ENCODE measurements at regions not wholly inside any gene's neighbourhood (a gene's known extent, or its start where the extent isn't known, plus 50 kb on each side); places are given as distances from the start of the nearest gene placed in this dataset.

DNA sequence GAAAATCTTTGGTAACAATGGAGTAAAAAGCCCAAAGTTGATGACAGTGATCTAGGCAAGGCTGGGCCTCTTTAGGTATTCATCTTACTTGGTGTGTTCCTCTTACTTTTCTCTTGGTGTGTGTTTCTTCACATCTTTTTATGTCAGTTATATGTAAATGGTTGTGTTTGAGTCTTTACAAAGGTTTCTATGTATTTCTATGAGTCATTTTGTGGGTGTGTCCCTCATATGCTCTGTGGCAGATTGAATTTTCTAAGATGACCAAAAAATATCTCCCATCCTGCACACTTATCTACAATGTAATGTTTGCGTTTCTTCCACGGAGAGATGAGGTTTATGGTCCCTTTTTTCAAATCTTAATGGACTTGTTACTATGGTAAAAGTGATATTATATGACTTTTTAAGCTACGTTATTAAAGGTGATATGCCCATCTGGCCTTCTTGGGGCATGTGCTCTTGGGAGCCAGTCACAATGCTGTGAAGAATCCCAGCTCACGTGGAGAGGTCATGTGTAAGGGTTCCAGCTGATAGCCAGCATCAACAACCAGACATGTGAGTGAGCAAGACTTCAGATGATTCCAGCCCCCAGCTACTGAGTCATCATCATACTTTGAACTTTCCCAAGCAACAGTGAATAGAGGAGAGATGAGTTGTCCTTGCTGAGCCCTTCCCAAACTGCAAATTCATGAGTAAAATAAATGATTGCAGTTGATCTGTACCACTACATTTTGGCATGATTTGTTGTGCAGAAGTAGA, 126.9 kb downstream of the CBLL2 start:
- Histone ChIP-seq H3K79me2 (ENCODE audit: insufficient read depth, low read length) (no peaks in the 10 kb centered on the region), H3K27me3 (ENCODE audit: control insufficient read depth in 2 of 2, insufficient read depth in 2 of 2, low read length in 2 of 2) (no peaks in the 10 kb centered on the region), H3K36me3 (replicated peaks in 1 of 2; ENCODE audit: control insufficient read depth in 1 of 2, insufficient read depth in 2 of 2, low read length in 2 of 2) (no peaks in the 10 kb centered on the region), H3K9ac (ENCODE audit: insufficient read depth, low read length, poor library complexity, severe bottlenecking) (no peak overlapping the region), H3K4me3 (replicated peaks in 1 of 3; ENCODE audit: low read depth in 2 of 3, low read length in 3 of 3) (no peak overlapping the region), H3K4me1 (ENCODE audit: control insufficient read depth in 1 of 2, insufficient read depth in 2 of 2, low read length in 2 of 2) (no peaks in the 10 kb centered on the region), H3K9me3 (replicated peaks in 1 of 2; ENCODE audit: control insufficient read depth in 1 of 2, insufficient read depth in 1 of 2, low read length in 2 of 2) (peaks cover 0 to 9% of the 10 kb centered on the region in 2 donors), H3K4me2 (replicated peaks; ENCODE audit: extremely low read depth, low read length, poor library complexity, severe bottlenecking) (no peak overlapping the region), H3K27ac (ENCODE audit: low read depth in 1 of 2, low read length in 2 of 2) (no peak overlapping the region), H2AFZ (ENCODE audit: insufficient read depth, low read depth, low read length, poor library complexity, severe bottlenecking) (no peak overlapping the region), H4K20me1 (ENCODE audit: insufficient read depth, low read length) (no peaks in the 10 kb centered on the region)
- H3K9me3 Mint-ChIP-seq, result peaks cover 0 to 6% (median 2%) of the 10 kb centered on the region in 7 donors
- H3K36me3 Mint-ChIP-seq, result no peaks in the 10 kb centered on the region
- no peak for DNase-seq
- intact Hi-C loops (cut with micrococcal nuclease), result no loop called here
- H3K4me1 Mint-ChIP-seq, result no peaks in the 10 kb centered on the region
- WGBS (ENCODE audit: insufficient coverage), result no CpG with 5 or more reads among the region's 4 CpGs
- H3K4me3 Mint-ChIP-seq, result no peak overlapping the region
- TF ChIP-seq, protein P1, sequence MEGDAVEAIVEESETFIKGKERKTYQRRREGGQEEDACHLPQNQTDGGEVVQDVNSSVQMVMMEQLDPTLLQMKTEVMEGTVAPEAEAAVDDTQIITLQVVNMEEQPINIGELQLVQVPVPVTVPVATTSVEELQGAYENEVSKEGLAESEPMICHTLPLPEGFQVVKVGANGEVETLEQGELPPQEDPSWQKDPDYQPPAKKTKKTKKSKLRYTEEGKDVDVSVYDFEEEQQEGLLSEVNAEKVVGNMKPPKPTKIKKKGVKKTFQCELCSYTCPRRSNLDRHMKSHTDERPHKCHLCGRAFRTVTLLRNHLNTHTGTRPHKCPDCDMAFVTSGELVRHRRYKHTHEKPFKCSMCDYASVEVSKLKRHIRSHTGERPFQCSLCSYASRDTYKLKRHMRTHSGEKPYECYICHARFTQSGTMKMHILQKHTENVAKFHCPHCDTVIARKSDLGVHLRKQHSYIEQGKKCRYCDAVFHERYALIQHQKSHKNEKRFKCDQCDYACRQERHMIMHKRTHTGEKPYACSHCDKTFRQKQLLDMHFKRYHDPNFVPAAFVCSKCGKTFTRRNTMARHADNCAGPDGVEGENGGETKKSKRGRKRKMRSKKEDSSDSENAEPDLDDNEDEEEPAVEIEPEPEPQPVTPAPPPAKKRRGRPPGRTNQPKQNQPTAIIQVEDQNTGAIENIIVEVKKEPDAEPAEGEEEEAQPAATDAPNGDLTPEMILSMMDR (IDR thresholded peaks at IDR 0.05), result no peak
- no peak overlapping the region for H3K27ac Mint-ChIP-seq
- H3K27me3 Mint-ChIP-seq (ENCODE audit: low read depth in 3 of 3), result no peaks in the 10 kb centered on the region

DNA sequence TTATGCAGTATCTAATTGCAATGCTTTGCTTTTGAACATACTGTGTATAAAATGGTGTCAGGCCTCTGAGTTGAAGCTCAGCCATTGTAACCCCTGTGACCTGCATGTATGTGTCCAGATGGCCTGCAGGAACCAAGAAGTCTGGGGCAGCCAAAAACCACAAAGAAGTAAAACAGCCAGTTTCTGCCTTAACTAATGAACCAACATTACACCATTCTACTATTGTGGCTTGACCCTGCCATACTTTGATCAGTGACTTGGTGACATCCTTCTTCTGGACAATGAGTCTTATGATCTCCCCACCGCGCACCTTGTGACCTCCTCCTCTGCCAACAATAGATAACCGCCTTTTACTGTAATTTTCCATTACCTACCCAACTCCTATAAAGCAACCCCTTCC, 131.6 kb downstream of the CBLL2 start:
- Mint-ChIP-seq H3K27ac (no peak overlapping the region), H3K9me3 (peaks cover 0 to 7% (median 3%) of the 10 kb centered on the region in 7 donors), H3K36me3 (no peaks in the 10 kb centered on the region), H3K4me1 (no peaks in the 10 kb centered on the region), H3K27me3 (ENCODE audit: low read depth in 3 of 3) (no peaks in the 10 kb centered on the region), H3K4me3 (no peak overlapping the region)
- no peaks in the 10 kb centered on the region for H3K36me3 ChIP-seq (replicated peaks in 1 of 2; ENCODE audit: control insufficient read depth in 1 of 2, insufficient read depth in 2 of 2, low read length in 2 of 2)
- no peaks in the 10 kb centered on the region for H3K4me1 ChIP-seq (ENCODE audit: control insufficient read depth in 1 of 2, insufficient read depth in 2 of 2, low read length in 2 of 2)
- H3K4me2 ChIP-seq (replicated peaks; ENCODE audit: extremely low read depth, low read length, poor library complexity, severe bottlenecking), result no peak overlapping the region
- intact Hi-C loops (cut with micrococcal nuclease), result no loop called here
- 88% methylated on average over 2 of the region's 3 CpGs for WGBS (ENCODE audit: insufficient coverage)
- no peak for DNase-seq
- no peak overlapping the region for H2AFZ ChIP-seq (ENCODE audit: insufficient read depth, low read depth, low read length, poor library complexity, severe bottlenecking)
- no peak overlapping the region for H3K4me3 ChIP-seq (replicated peaks in 1 of 3; ENCODE audit: low read depth in 2 of 3, low read length in 3 of 3)
- H3K27ac ChIP-seq (ENCODE audit: low read depth in 1 of 2, low read length in 2 of 2), result no peak overlapping the region
- no peaks in the 10 kb centered on the region for H4K20me1 ChIP-seq (ENCODE audit: insufficient read depth, low read length)
- peaks cover 0 to 9% of the 10 kb centered on the region in 2 donors for H3K9me3 ChIP-seq (replicated peaks in 1 of 2; ENCODE audit: control insufficient read depth in 1 of 2, insufficient read depth in 1 of 2, low read length in 2 of 2)
- no peaks in the 10 kb centered on the region for H3K79me2 ChIP-seq (ENCODE audit: insufficient read depth, low read length)
- TF ChIP-seq, protein P1 (IDR thresholded peaks at IDR 0.05), result no peak
- H3K9ac ChIP-seq (ENCODE audit: insufficient read depth, low read length, poor library complexity, severe bottlenecking), result no peak overlapping the region
- no peaks in the 10 kb centered on the region for H3K27me3 ChIP-seq (ENCODE audit: control insufficient read depth in 2 of 2, insufficient read depth in 2 of 2, low read length in 2 of 2)
